ENCODE measurements at regions not wholly inside any gene's neighbourhood (a gene's known extent, or its start where the extent isn't known, plus 50 kb on each side); places are given as distances from the start of the nearest gene placed in this dataset.

- in situ Hi-C loops (cut with HindIII; ENCODE audit: low sequenced_read_pairs), result no loop called here
Measured at GRCh38 chr14:66092748-66093147, 393.4 kb upstream of the CCDC196 start.

GRCh38 chr14:66094001-66094727, 392.0 kb upstream of the CCDC196 start:
- in situ Hi-C loops (cut with HindIII; ENCODE audit: low sequenced_read_pairs), result no loop called here

GRCh38 chr14:66099451-66099850, 386.7 kb upstream of the CCDC196 start:
- in situ Hi-C loops (cut with HindIII; ENCODE audit: low sequenced_read_pairs), result no loop called here

GRCh38 chr14:66099931-66100330, 386.2 kb upstream of the CCDC196 start:
- in situ Hi-C loops (cut with HindIII; ENCODE audit: low sequenced_read_pairs), result no loop called here

GRCh38 chr14:66101662-66102061, 384.5 kb upstream of the CCDC196 start:
- in situ Hi-C loops (cut with HindIII; ENCODE audit: low sequenced_read_pairs), result no loop called here

- in situ Hi-C loops (cut with HindIII; ENCODE audit: low sequenced_read_pairs), result no loop called here
Measured at GRCh38 chr14:66104486-66104885, 381.7 kb upstream of the CCDC196 start.

- in situ Hi-C loops (cut with HindIII; ENCODE audit: low sequenced_read_pairs), result no loop called here
Measured at GRCh38 chr14:66105815-66106214, 380.4 kb upstream of the CCDC196 start.

GRCh38 chr14:66109426-66109825, 376.7 kb upstream of the CCDC196 start:
- in situ Hi-C loops (cut with HindIII; ENCODE audit: low sequenced_read_pairs), result no loop called here

GRCh38 chr14:66111891-66112290, 374.3 kb upstream of the CCDC196 start:
- in situ Hi-C loops (cut with HindIII; ENCODE audit: low sequenced_read_pairs), result no loop called here

- in situ Hi-C loops (cut with HindIII; ENCODE audit: low sequenced_read_pairs), result no loop called here
Measured at GRCh38 chr14:66114071-66114470, 372.1 kb upstream of the CCDC196 start.

- in situ Hi-C loops (cut with HindIII; ENCODE audit: low sequenced_read_pairs), result no loop called here
Measured at GRCh38 chr14:66115740-66116502, 370.2 kb upstream of the CCDC196 start.

- in situ Hi-C loops (cut with HindIII; ENCODE audit: low sequenced_read_pairs), result no loop called here
Measured at GRCh38 chr14:66116732-66117131, 369.4 kb upstream of the CCDC196 start.

GRCh38 chr14:66117600-66117999, 368.6 kb upstream of the CCDC196 start:
- in situ Hi-C loops (cut with HindIII; ENCODE audit: low sequenced_read_pairs), result no loop called here

GRCh38 chr14:66119606-66120231, 366.5 kb upstream of the CCDC196 start:
- in situ Hi-C loops (cut with HindIII; ENCODE audit: low sequenced_read_pairs), result loop anchor here (5.0 kb wide), 1 partner anchor 37 kb away; no protein-coding TSS in a partner anchor

- in situ Hi-C loops (cut with HindIII; ENCODE audit: low sequenced_read_pairs), result loop anchor here (5.0 kb wide), 1 partner anchor 38 kb away; no protein-coding TSS in a partner anchor
Measured at GRCh38 chr14:66120402-66120801, 365.8 kb upstream of the CCDC196 start.

GRCh38 chr14:66121859-66122258, 364.3 kb upstream of the CCDC196 start:
- in situ Hi-C loops (cut with HindIII; ENCODE audit: low sequenced_read_pairs), result loop anchor here (5.0 kb wide), 1 partner anchor 40 kb away; no protein-coding TSS in a partner anchor

GRCh38 chr14:66129224-66129623, 356.9 kb upstream of the CCDC196 start:
- in situ Hi-C loops (cut with HindIII; ENCODE audit: low sequenced_read_pairs), result no loop called here

GRCh38 chr14:66131111-66131510, 355.1 kb upstream of the CCDC196 start:
- in situ Hi-C loops (cut with HindIII; ENCODE audit: low sequenced_read_pairs), result no loop called here

GRCh38 chr14:66133666-66134065, 352.5 kb upstream of the CCDC196 start:
- in situ Hi-C loops (cut with HindIII; ENCODE audit: low sequenced_read_pairs), result no loop called here

GRCh38 chr14:66135831-66136230, 350.3 kb upstream of the CCDC196 start:
- in situ Hi-C loops (cut with HindIII; ENCODE audit: low sequenced_read_pairs), result no loop called here

GRCh38 chr14:66137081-66137480, 349.1 kb upstream of the CCDC196 start:
- in situ Hi-C loops (cut with HindIII; ENCODE audit: low sequenced_read_pairs), result no loop called here

GRCh38 chr14:66139432-66139831, 346.7 kb upstream of the CCDC196 start:
- in situ Hi-C loops (cut with HindIII; ENCODE audit: low sequenced_read_pairs), result no loop called here

All from DLD1 (cell line).